MCF 10A (cell line): ENCODE measurements at regions not wholly inside any gene's neighbourhood (a gene's known extent, or its start where the extent isn't known, plus 50 kb on each side); places are given as distances from the start of the nearest gene placed in this dataset.

Source experiments
- BruUV-seq: library from RNA; stranded (reverse); fragments of 400-500 nt; replicated peaks from 2 replicates; lab custom pipeline; 2021; lab: Mats Ljungman, UMichigan
- CTCF ChIA-PET: fragments of 300-600 bp; sonication (Branson Sonifier 250); formaldehyde crosslinking; extraction: SDS; loops from one replicate; lab custom pipeline; 2021; ENCODE audit warnings: antibody characterized with exemption, inconsistent platforms; lab: Yijun Ruan, JAX
- POLR2A ChIA-PET: fragments of 300-600, 350-650 bp; sonication (Branson Sonifier 250); formaldehyde crosslinking; extraction: SDS; loops from one replicate; lab custom pipeline; 2020; ENCODE audit warnings: antibody characterized with exemption, inconsistent platforms; lab: Yijun Ruan, JAX
- DNase-seq: peaks from one replicate; pipeline ENCODE4 v3.0.0-alpha.2; 2018; ENCODE audit not compliant: unreplicated experiment
- H3K27ac Mint-ChIP-seq: one replicate; pipeline ENCODE4 v1.8.0; 2022; ENCODE audit warnings: mild to moderate bottlenecking, low read depth, mixed read lengths; ENCODE audit not compliant: unreplicated experiment
- H3K27me3 Mint-ChIP-seq: one replicate; pipeline ENCODE4 v1.8.0; 2022; ENCODE audit warnings: mixed read lengths; ENCODE audit not compliant: insufficient read depth, unreplicated experiment
- H3K36me3 Mint-ChIP-seq: one replicate; pipeline ENCODE4 v1.8.0; 2022; ENCODE audit warnings: mild to moderate bottlenecking, moderate library complexity, mixed read lengths; ENCODE audit not compliant: insufficient read depth, unreplicated experiment
- H3K4me1 Mint-ChIP-seq: one replicate; pipeline ENCODE4 v1.8.0; 2022; ENCODE audit warnings: mixed read lengths; ENCODE audit not compliant: insufficient read depth, unreplicated experiment
- H3K4me3 Mint-ChIP-seq: one replicate; pipeline ENCODE4 v1.8.0; 2022; ENCODE audit warnings: mild to moderate bottlenecking, moderate library complexity, mixed read lengths; ENCODE audit not compliant: unreplicated experiment
- H3K9me3 Mint-ChIP-seq: one replicate; pipeline ENCODE4 v1.8.0; 2022; ENCODE audit warnings: mixed read lengths; ENCODE audit not compliant: unreplicated experiment
- intact Hi-C: fragments of 100-400 bp; cut with micrococcal nuclease; formaldehyde crosslinking; loops from 2 replicates; pipeline ENCODE4 v1.14.1; 2022
- TF ChIP-seq, protein P1 (sequence below): fragments of 200-600 bp; IDR thresholded peaks from one replicate; pipeline ENCODE4 v1.8.0; 2022; ENCODE audit warnings: antibody characterized with exemption, mild to moderate bottlenecking; ENCODE audit not compliant: unreplicated experiment

- DNase-seq = no peak
- no peaks in the 10 kb centered on the region for H3K27me3 Mint-ChIP-seq
- no peak overlapping the region for H3K4me3 Mint-ChIP-seq
- H3K27ac Mint-ChIP-seq = no peak overlapping the region
- ChIA-PET POLR2A (no interaction called here), CTCF (interaction anchor here (0.5 kb wide), 1 partner anchor 227 kb away, joined by 3 read pairs; no protein-coding TSS in a partner anchor)
- TF ChIP-seq, protein P1, sequence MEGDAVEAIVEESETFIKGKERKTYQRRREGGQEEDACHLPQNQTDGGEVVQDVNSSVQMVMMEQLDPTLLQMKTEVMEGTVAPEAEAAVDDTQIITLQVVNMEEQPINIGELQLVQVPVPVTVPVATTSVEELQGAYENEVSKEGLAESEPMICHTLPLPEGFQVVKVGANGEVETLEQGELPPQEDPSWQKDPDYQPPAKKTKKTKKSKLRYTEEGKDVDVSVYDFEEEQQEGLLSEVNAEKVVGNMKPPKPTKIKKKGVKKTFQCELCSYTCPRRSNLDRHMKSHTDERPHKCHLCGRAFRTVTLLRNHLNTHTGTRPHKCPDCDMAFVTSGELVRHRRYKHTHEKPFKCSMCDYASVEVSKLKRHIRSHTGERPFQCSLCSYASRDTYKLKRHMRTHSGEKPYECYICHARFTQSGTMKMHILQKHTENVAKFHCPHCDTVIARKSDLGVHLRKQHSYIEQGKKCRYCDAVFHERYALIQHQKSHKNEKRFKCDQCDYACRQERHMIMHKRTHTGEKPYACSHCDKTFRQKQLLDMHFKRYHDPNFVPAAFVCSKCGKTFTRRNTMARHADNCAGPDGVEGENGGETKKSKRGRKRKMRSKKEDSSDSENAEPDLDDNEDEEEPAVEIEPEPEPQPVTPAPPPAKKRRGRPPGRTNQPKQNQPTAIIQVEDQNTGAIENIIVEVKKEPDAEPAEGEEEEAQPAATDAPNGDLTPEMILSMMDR = no peak
- intact Hi-C loops = no loop called here
- no peaks in the 10 kb centered on the region for H3K36me3 Mint-ChIP-seq
- BruUV-seq = no TSS peak
- H3K4me1 Mint-ChIP-seq = peaks cover 25% of the 10 kb centered on the region
- H3K9me3 Mint-ChIP-seq = no peaks in the 10 kb centered on the region
Measured at GRCh38 chr5:61811052-61811451, 479.0 kb downstream of the ZSWIM6 start.

DNA sequence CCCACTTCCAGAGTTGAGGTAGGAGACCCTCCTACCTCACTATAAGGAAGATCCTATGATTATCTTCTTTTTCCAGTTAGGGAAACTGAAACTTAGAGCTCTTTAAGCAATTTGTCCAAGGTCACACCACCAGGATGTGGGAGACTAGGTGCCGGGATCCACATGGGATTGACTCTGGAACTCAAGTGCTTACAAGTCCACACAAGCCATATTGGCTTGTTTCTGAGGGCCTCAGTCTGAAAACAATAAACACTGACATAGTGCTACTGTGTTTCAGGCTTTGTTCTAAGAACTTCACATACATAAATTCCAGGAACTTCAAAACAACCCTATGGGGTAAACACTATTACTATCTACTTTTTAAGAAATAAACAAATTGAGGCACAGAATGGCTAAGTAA, 481.3 kb downstream of the ZSWIM6 start:
- Mint-ChIP-seq H3K9me3 (no peaks in the 10 kb centered on the region), H3K36me3 (no peaks in the 10 kb centered on the region), H3K27me3 (no peaks in the 10 kb centered on the region), H3K4me1 (peaks cover 23% of the 10 kb centered on the region), H3K27ac (no peak overlapping the region), H3K4me3 (no peak overlapping the region)
- CTCF ChIA-PET = interaction anchor here (1.0 to 1.3 kb wide), 2 partner anchors 23 to 45 kb away, joined by 3 read pairs; no protein-coding TSS in a partner anchor
- BruUV-seq = no TSS peak
- DNase-seq = peak; percentile 14
- POLR2A ChIA-PET = no interaction called here
- TF ChIP-seq, protein P1 = no peak
- intact Hi-C loops = no loop called here

DNA sequence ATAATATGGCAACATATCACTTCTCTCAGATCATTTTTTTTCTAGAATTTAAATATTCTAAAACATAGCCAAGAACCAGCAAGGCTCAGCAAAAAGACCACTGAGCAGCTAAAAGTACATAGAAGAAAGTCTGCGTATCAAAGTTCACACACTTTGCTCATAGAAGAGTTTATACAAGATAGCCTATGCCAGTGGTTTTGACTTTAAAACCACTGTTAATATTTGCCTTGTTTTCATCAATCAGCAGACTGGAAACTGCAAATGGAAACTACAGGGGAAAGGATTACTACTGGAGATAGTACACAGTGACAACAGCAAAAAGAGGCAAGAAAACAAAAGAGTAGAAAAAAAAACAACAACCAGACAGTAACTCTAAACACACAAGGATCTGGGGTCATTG, 483.3 kb downstream of the ZSWIM6 start:
- POLR2A ChIA-PET = no interaction called here
- no TSS peak for BruUV-seq
- CTCF ChIA-PET = interaction anchor here (0.6 kb wide), 1 partner anchor 480 kb away, joined by 3 read pairs; no protein-coding TSS in a partner anchor
- intact Hi-C loops = loop anchor here (5.0 kb wide), 2 partner anchors 648 to 758 kb away; no protein-coding TSS in a partner anchor
- Mint-ChIP-seq H3K9me3 (no peaks in the 10 kb centered on the region), H3K36me3 (no peaks in the 10 kb centered on the region), H3K27ac (no peak overlapping the region), H3K4me3 (no peak overlapping the region), H3K4me1 (peaks cover 14% of the 10 kb centered on the region), H3K27me3 (no peaks in the 10 kb centered on the region)
- no peak for DNase-seq
- TF ChIP-seq, protein P1 = no peak

DNA sequence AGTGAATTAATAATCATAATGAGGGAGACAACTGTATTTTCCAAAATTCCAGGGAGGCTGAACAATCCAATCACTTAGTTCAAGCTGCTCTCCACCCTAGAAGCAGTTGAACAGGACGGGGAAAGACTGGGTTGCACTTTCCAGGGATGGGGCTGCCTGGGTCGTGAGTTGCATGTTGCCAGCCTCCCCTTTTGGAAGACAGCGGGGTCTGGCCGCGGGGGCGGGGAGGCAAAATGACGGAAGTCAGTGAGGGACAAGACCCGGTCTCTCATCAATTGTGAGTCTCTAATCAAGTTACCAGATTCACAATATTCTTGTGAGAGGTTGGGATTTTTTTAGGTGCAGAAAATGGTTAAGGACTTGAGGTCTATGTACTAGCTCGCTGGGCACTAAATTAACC, 484.1 kb downstream of the ZSWIM6 start:
- H3K9me3 Mint-ChIP-seq = no peaks in the 10 kb centered on the region
- H3K4me1 Mint-ChIP-seq = peaks cover 9% of the 10 kb centered on the region
- BruUV-seq = no TSS peak
- ChIA-PET CTCF (interaction anchor here (0.6 to 1.2 kb wide), 2 partner anchors 158 to 481 kb away, joined by 3 to 5 read pairs; no protein-coding TSS in a partner anchor), POLR2A (interaction anchor here (3.3 kb wide), 1 partner anchor 11 kb away, joined by 11 read pairs; no protein-coding TSS in a partner anchor)
- no peaks in the 10 kb centered on the region for H3K27me3 Mint-ChIP-seq
- H3K36me3 Mint-ChIP-seq = no peaks in the 10 kb centered on the region
- H3K27ac Mint-ChIP-seq = no peak overlapping the region
- intact Hi-C loops = loop anchor here (2.0 to 5.0 kb wide), 4 partner anchors 119 to 759 kb away; partner anchors contain the start of gene ZSWIM6
- no peak for DNase-seq
- TF ChIP-seq, protein P1 = no peak
- H3K4me3 Mint-ChIP-seq = no peak overlapping the region
